WTC11 (cell line): ENCODE measurements at regions not wholly inside any gene's neighbourhood (a gene's known extent, or its start where the extent isn't known, plus 50 kb on each side); places are given as distances from the start of the nearest gene placed in this dataset.

Source experiments
- CREM ChIP-seq: sonication (generic); formaldehyde crosslinking; IDR thresholded peaks from 2 replicates; pipeline ENCODE4 v1.8.1; 2022; ENCODE audit warnings: mild to moderate bottlenecking, missing genetic modification reagents, moderate library complexity
- ESRRA ChIP-seq: sonication (generic); formaldehyde crosslinking; IDR thresholded peaks from 2 replicates; pipeline ENCODE4 v1.8.1; 2022; ENCODE audit warnings: mild to moderate bottlenecking, missing genetic modification reagents, borderline replicate concordance
- GRHL2 ChIP-seq: fragments of 250-450 bp; sonication (Bioruptor Pico); IDR thresholded peaks from 2 replicates; pipeline ENCODE4 v1.8.0; 2022; ENCODE audit warnings: mild to moderate bottlenecking, moderate library complexity; ENCODE audit not compliant: insufficient replicate concordance, severe bottlenecking
- NR2C2 ChIP-seq: sonication (generic); formaldehyde crosslinking; IDR thresholded peaks from 2 replicates; pipeline ENCODE4 v1.8.0; 2022; ENCODE audit warnings: mild to moderate bottlenecking, missing genetic modification reagents
- NR3C1 ChIP-seq: sonication (generic); formaldehyde crosslinking; conservative IDR thresholded peaks from 2 replicates; pipeline ENCODE4 v1.8.1; 2023; ENCODE audit warnings: low read depth, mild to moderate bottlenecking, missing genetic modification reagents
- ZNF121 ChIP-seq: sonication (generic); formaldehyde crosslinking; IDR thresholded peaks from 2 replicates; pipeline ENCODE4 v1.8.0; 2023; ENCODE audit warnings: missing genetic modification reagents
- TF ChIP-seq, protein P1 (sequence below): fragments of 200-600 bp; IDR thresholded peaks from 2 replicates; pipeline ENCODE4 v1.8.0; 2022; ENCODE audit warnings: antibody characterized with exemption
- TF ChIP-seq, protein P2 (sequence below): sonication (generic); formaldehyde crosslinking; IDR thresholded peaks from 2 replicates; pipeline ENCODE4 v1.8.0; 2022; ENCODE audit warnings: mild to moderate bottlenecking, missing genetic modification reagents
- TF ChIP-seq, protein P3 (sequence below): sonication (generic); formaldehyde crosslinking; IDR thresholded peaks from 2 replicates; pipeline ENCODE4 v1.8.1; 2023; ENCODE audit warnings: mild to moderate bottlenecking, missing genetic modification reagents, moderate library complexity
- TF ChIP-seq, protein P4 (sequence below): fragments of 250-450 bp; sonication (Bioruptor Pico); conservative IDR thresholded peaks from 2 replicates; pipeline ENCODE4 v1.9.0; 2021; ENCODE audit warnings: mild to moderate bottlenecking
- TF ChIP-seq, protein P5 (sequence below): sonication (generic); formaldehyde crosslinking; IDR thresholded peaks from 2 replicates; pipeline ENCODE4 v1.8.0; 2023; ENCODE audit warnings: mild to moderate bottlenecking, missing genetic modification reagents

DNA sequence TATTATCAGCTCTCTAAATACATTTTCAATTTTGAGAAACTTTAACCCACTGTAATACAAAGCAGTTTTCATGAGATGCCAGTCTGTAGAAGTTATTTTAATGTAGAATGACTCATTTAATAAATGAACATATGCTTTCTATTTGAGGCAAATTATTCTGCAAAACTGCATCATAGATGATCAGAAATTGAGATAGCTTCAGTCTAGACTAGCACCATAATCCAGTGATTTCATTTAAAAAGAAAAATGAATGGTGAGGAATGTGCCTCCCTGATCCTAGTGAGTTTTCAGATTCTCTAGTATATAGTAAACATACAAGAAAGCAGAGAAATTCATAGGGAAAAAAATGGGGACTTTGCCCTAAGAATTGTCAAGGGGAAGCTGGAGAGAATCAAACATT is 66.1 kb downstream of the OR5AK2 start:
- TF ChIP-seq, protein P1, sequence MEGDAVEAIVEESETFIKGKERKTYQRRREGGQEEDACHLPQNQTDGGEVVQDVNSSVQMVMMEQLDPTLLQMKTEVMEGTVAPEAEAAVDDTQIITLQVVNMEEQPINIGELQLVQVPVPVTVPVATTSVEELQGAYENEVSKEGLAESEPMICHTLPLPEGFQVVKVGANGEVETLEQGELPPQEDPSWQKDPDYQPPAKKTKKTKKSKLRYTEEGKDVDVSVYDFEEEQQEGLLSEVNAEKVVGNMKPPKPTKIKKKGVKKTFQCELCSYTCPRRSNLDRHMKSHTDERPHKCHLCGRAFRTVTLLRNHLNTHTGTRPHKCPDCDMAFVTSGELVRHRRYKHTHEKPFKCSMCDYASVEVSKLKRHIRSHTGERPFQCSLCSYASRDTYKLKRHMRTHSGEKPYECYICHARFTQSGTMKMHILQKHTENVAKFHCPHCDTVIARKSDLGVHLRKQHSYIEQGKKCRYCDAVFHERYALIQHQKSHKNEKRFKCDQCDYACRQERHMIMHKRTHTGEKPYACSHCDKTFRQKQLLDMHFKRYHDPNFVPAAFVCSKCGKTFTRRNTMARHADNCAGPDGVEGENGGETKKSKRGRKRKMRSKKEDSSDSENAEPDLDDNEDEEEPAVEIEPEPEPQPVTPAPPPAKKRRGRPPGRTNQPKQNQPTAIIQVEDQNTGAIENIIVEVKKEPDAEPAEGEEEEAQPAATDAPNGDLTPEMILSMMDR: no peak
- TF ChIP-seq, protein P2, sequence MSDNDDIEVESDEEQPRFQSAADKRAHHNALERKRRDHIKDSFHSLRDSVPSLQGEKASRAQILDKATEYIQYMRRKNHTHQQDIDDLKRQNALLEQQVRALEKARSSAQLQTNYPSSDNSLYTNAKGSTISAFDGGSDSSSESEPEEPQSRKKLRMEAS (CRISPR knock-in tag): no peak
- TF ChIP-seq GRHL2 (CRISPR knock-in tag) (no peak), CREM (CRISPR knock-in tag) (no peak), ESRRA (CRISPR knock-in tag) (no peak), ZNF121 (no peak), NR2C2 (CRISPR knock-in tag) (no peak), NR3C1 (CRISPR knock-in tag) (no peak)
- TF ChIP-seq, protein P3, sequence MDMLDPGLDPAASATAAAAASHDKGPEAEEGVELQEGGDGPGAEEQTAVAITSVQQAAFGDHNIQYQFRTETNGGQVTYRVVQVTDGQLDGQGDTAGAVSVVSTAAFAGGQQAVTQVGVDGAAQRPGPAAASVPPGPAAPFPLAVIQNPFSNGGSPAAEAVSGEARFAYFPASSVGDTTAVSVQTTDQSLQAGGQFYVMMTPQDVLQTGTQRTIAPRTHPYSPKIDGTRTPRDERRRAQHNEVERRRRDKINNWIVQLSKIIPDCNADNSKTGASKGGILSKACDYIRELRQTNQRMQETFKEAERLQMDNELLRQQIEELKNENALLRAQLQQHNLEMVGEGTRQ: no peak
- TF ChIP-seq, protein P4, sequence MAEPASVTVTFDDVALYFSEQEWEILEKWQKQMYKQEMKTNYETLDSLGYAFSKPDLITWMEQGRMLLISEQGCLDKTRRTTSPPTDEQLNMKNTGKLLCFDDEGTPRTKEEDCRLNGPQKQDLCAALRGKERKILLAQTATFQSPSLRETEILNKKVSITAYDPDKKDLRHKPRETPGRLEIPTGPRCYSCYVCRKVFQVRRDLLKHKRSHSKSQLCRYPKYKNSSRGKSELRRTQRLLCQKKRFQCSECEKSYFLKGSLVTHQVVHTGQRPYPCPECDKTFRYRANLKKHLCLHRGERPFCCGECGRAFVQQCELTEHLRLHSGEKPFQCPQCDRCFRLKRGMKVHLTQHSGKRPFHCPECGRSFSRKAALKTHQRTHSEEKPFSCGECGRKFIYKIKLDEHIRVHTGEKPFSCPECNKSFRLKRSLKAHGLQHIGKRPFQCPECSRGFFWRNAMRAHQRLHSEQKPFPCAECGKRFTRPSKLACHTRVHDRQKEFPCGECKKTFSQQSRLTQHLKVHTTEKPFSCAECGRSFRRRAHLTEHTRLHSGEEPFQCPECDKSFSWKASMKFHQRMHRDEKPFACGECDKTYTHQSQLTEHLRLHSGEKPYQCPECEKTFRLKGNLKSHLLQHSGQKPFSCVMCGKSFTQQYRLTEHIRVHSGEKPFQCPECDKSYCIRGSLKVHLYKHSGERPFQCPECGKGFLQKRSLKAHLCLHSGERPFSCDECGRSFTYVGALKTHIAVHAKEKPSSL (CRISPR knock-in tag): no peak
- TF ChIP-seq, protein P5, sequence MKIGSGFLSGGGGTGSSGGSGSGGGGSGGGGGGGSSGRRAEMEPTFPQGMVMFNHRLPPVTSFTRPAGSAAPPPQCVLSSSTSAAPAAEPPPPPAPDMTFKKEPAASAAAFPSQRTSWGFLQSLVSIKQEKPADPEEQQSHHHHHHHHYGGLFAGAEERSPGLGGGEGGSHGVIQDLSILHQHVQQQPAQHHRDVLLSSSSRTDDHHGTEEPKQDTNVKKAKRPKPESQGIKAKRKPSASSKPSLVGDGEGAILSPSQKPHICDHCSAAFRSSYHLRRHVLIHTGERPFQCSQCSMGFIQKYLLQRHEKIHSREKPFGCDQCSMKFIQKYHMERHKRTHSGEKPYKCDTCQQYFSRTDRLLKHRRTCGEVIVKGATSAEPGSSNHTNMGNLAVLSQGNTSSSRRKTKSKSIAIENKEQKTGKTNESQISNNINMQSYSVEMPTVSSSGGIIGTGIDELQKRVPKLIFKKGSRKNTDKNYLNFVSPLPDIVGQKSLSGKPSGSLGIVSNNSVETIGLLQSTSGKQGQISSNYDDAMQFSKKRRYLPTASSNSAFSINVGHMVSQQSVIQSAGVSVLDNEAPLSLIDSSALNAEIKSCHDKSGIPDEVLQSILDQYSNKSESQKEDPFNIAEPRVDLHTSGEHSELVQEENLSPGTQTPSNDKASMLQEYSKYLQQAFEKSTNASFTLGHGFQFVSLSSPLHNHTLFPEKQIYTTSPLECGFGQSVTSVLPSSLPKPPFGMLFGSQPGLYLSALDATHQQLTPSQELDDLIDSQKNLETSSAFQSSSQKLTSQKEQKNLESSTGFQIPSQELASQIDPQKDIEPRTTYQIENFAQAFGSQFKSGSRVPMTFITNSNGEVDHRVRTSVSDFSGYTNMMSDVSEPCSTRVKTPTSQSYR (CRISPR knock-in tag): no peak
